ENCODE measurements at regions not wholly inside any gene's neighbourhood (a gene's known extent, or its start where the extent isn't known, plus 50 kb on each side); places are given as distances from the start of the nearest gene placed in this dataset.

DNA sequence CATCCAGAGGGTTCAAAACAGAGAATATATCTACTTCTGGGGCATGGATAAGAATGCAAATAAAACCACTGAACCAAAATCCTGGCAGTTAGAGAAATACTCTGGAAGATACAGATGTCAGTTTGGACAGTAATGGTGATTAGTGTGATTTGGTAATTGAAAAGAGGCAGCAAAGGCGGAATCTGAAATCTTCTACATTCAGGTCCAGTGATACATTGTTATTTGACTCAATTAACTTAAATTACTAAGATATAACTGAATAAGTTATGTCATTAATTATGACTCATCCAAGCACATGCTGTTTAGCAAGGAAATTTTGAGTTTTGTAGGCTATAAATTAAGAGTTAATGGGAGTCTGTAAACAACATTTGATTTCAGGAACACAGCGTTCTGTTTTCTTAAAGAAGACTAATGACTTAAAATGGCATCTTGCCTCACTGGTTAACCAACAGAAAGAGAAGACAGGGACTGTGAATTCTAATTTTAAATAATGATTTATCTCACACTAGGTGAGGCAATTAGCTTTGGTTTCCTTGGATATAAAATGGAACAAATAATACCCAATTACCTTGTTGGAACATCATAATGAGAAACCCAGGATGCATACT, 937.1 kb downstream of the PDHA2 start:
- no peak for DNase-seq
- in situ Hi-C loops (cut with MboI; ENCODE audit: low pct_unique_long_range_greater_than_20kb, low sequenced_read_pairs) = no loop called here

DNA sequence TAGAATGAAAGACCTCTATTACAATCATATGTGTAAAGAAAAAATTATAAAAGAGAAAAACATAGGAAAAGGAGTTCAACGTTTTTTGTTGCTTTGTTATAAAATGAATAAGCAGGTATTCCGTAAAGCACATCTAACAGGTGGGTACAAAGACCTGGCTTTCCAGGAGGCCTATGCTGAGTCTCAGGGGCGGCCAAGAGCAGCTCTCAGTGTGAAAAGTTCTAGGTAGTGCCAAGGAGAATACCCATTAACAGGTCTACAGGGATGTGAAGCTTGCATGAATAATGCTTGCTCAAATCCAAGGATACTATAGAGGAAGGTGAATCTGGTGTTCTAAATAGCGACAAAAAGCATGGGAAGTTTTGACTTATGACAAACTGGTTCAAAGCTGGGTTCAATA, 944.4 kb downstream of the PDHA2 start:
- in situ Hi-C loops (cut with MboI; ENCODE audit: low pct_unique_long_range_greater_than_20kb, low sequenced_read_pairs) = no loop called here
- DNase-seq = no peak

GRCh38 chr4:96786306-96786705, 946.4 kb downstream of the PDHA2 start:
- in situ Hi-C loops (cut with MboI; ENCODE audit: low pct_unique_long_range_greater_than_20kb, low sequenced_read_pairs) = no loop called here
- no peak for DNase-seq

DNA sequence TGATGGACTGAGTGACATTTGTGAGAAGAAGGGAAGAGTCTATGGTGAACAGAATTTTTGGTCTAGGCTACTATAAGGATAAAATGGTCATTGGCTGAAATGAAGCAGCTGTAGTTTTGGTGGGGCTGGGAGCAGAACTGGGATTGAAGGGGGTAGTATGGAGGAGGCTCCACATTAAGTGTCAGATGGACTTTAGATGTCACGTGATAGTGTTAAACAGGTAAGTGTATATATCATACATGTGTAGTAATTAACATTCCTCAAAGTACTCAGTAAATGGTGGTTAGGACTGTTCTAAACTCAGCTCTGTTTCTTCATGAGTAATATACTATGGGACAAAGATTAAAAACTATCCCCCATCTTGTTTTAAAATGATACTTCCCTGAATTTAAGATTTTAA, 947.9 kb downstream of the PDHA2 start:
- in situ Hi-C loops (cut with MboI; ENCODE audit: low pct_unique_long_range_greater_than_20kb, low sequenced_read_pairs) = no loop called here
- no peak for DNase-seq

DNA sequence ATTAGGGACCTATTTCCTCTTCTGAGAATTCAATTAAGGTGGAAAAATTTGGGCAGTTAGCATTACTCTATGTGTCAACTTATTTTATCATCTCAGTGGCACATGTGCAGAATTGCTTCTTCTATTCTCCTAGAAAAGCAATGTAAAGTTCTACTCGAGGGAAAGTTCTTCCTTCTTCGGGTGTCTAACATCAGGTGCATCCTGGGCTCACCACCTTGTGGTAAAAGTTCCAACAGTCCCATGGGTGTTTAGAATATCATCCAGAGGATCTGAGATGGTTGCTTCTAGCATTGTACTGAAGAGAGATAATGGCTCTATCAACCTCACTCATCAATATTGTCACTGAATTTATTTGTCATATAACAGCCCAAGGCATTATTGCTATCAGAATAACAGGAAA, 969.7 kb downstream of the PDHA2 start:
- in situ Hi-C loops (cut with MboI; ENCODE audit: low pct_unique_long_range_greater_than_20kb, low sequenced_read_pairs) = no loop called here

DNA sequence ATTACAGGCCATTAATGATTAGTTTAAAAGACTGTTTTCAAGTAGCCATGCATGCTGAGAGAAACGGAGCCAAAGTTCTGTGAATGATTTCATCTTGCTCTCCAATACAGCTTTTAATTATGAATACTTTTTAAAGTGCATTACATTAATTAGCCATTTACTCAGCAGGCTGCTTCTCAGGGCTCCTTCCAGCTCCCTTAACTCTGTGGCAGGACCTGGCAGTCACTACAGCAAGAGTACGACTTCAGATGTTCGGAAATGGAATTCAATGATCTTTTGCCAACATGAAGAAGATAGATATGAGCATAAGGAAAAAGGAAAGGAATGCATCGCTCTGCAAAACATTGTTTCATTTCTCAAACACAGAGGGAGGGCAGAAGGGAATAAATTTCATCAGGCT, 987.2 kb downstream of the PDHA2 start:
- no peak for DNase-seq
- in situ Hi-C loops (cut with MboI; ENCODE audit: low pct_unique_long_range_greater_than_20kb, low sequenced_read_pairs) = no loop called here

More for the DNA sequence above, 969.7 kb downstream of the PDHA2 start:
- no peak for DNase-seq

DNA sequence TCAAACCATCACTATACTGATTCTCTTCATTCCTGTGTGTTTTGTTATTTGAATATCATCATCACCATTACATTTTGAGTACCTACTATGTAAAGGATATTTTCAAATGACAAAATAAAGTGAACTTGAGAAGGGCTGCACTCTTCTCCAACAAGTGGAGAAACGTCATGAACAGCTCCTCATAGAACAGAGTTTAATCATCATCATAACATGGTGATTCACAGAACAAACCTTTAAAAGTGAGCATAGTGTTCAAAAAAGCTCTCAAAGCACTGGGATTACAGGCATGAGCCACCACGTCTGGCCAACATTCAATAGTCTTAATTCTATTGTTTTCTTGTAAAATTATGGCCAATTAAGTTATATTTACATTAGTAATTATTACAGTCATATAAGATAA, 993.9 kb downstream of the PDHA2 start:
- no peak for DNase-seq
- in situ Hi-C loops (cut with MboI; ENCODE audit: low pct_unique_long_range_greater_than_20kb, low sequenced_read_pairs) = no loop called here

DNA sequence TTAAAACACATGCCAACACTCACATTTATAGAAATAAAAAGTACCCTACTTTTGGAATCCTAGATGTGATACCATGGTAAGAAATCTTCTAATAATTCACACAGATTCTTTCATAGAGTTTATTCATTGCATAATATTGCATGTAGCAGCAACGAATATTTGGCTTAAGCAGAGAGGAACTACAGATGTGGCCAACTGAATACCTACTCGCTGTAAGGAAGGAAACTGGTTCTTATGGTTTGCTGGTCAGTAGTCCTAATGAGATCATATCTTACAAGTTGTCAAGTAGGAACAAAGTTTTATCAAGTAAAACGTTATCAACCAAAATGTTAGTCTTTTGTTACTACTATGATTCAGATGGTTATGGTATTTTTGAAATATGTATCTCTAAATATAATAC, 996.1 kb downstream of the PDHA2 start:
- no peak for DNase-seq
- in situ Hi-C loops (cut with MboI; ENCODE audit: low pct_unique_long_range_greater_than_20kb, low sequenced_read_pairs) = no loop called here

DNA sequence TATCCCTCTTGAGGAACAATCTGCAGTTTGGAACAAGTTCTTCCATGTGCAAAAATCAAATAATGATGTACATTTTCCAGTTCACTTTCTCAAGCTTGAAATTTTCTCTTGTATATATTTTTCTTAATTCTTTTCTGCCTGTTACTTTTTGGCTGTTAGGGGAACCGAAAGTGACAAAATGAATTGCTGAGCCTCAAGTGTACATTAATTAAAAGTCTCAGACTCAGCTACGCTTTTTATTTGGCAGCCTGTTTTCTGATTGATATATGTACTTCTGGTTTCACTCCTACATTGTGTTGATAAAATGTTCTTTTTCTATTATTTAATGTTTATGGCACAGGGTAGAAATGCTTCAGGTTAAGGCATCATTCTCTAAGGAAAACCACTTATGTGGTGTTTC, 999.5 kb downstream of the PDHA2 start:
- in situ Hi-C loops (cut with MboI; ENCODE audit: low pct_unique_long_range_greater_than_20kb, low sequenced_read_pairs) = no loop called here
- no peak for DNase-seq

DNA sequence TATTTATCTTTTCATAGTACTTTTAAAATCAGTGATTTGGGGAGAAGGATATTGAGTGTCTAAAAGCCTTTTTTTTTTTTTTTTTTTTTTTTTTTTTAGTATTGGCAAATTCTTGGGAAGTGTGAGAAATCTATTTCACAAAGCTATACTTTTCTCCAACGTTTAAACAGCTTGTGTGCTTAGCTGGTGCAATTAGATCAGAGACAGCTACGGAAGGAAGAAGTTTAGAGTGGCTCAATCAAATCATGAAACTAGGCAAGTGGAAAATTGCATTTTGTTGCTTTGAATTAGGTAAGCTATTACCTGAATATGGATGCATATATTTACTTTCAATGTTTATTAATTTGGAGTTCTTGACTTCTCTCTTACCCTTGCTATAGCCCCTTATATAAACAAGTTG, 1001.9 kb downstream of the PDHA2 start:
- in situ Hi-C loops (cut with MboI; ENCODE audit: low pct_unique_long_range_greater_than_20kb, low sequenced_read_pairs) = no loop called here
- DNase-seq = no peak

DNA sequence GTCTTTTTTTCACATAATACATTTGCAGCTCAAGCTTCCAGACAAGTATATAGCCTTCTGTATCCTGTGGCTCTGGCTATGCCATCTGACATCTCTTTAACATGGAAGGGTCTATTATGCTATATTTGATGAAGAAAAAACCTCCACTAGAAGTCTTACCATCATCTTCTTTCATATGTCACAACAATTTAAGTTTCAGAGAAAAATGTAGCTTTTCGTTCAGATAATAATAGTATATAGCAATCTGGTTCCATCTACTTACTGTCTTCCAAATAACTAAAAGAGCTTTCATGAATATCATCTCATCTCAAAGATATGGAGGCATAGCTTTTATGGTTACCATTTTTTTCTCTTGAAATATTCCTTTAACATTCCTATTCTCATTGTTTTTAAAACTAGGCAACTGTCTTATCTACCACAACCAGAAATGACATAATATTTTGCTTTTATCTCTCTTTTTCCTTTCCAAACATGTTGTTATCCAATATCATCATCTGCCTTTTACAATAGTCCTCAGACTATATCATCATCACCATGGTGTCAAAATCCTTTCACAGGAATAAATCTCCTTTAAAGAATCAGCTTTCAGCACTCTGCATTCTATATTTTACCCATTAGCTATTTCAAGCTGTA, 1005.1 kb downstream of the PDHA2 start:
- no peak for DNase-seq
- in situ Hi-C loops (cut with MboI; ENCODE audit: low pct_unique_long_range_greater_than_20kb, low sequenced_read_pairs) = no loop called here

- in situ Hi-C loops (cut with MboI; ENCODE audit: low pct_unique_long_range_greater_than_20kb, low sequenced_read_pairs) = no loop called here
- DNase-seq = no peak
These were observed 1005.9 kb downstream of the PDHA2 start for GRCh38 chr4:96845819-96846218.

DNA sequence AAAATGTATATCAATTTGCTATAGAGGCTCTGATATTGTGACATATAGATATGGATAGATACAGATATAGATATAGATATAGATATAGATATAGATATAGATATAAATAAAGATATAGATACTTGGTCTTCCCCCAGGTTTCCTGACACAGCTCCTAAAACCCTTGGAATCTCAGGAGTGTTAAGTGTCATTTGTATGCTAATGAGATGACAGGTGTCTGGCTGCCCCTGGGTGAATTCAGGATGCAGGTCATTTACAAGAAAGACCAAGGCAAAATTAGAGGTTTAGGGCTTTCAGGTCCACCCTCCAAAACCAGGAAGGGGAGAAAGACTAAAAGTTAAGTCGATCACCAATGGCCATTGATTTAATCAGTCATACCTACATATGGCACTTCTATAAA, 1034.8 kb downstream of the PDHA2 start:
- DNase-seq = no peak
- in situ Hi-C loops (cut with MboI; ENCODE audit: low pct_unique_long_range_greater_than_20kb, low sequenced_read_pairs) = no loop called here

- in situ Hi-C loops (cut with MboI; ENCODE audit: low pct_unique_long_range_greater_than_20kb, low sequenced_read_pairs) = no loop called here
- DNase-seq = no peak
These were observed 1039.6 kb downstream of the PDHA2 start for GRCh38 chr4:96879527-96879926.

DNA sequence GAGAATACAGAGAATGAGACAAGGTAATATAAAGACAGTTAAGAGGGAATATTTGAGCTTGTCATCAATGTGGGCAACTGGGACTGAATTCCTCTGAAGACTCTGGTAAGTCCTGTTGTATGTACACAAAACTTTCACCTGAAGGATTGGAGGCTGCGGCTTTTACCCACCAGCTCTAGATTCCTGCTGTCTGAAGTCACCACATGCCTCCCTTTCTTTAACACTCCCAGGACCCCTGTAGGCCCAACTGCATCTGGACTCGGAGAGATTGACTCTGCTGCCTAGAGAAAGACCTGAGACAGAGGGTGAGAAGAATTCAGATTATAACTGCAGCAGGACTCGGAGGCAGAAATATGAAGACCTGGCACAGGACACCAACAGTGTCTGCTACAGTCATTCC, 1048.0 kb downstream of the PDHA2 start:
- no peak for DNase-seq
- in situ Hi-C loops (cut with MboI; ENCODE audit: low pct_unique_long_range_greater_than_20kb, low sequenced_read_pairs) = no loop called here

DNA sequence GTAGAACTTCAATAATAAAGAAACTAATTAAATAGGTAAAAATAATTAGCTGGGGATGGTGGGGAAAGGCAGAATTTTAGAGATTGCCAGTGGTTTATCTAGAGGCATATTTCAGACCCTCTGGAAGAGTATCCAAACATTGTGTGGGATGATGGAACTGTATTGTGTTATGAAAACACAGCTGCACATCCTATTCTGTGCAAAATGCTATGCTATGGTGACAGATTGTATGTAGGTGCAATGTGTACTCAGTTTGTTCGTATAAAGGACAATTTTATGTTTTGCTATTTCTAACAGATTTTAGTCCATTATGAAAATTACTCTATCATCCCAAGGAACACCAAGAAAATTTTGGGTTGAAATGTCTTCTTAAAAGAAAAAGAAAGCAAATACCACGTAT, 1054.7 kb downstream of the PDHA2 start:
- DNase-seq = no peak
- in situ Hi-C loops (cut with MboI; ENCODE audit: low pct_unique_long_range_greater_than_20kb, low sequenced_read_pairs) = no loop called here

DNA sequence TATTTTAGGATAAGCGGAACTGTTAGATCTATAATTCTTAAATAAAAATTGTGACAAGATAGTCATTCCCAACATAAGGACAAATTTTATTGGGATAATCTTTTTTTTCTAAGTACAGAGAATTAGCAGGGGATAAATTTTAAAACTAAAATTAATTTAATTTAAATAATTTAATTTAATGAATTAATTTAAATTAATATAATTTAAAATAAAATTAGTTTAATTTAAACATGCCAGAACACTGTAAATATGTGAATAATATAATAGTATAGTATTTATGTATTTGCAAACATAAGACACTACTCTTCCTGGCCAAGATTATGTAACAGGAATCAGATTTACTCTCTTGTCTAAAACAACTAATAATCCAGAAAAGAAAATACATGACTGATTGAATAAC, 1055.9 kb downstream of the PDHA2 start:
- in situ Hi-C loops (cut with MboI; ENCODE audit: low pct_unique_long_range_greater_than_20kb, low sequenced_read_pairs) = no loop called here

DNA sequence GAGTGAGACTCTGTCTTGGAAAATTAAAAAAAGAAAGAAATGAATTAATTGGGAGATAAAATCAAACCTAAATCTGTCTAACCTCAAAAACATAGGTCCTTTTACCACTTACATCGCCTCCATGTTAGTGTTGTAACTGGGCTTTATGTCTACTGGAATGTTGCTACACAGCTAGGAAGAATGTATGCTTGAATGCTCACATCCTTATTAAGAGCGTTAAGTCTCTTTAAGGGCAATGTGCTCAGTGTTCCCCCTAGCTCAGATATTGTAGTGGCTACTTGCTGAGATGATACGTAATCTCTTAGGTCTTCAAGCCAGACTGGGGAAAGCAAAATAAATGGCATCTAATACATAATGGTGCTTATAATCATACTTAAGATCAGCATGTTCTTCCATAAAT, 1072.8 kb downstream of the PDHA2 start:
- no peak for DNase-seq

More for the DNA sequence above, 1055.9 kb downstream of the PDHA2 start:
- no peak for DNase-seq

DNA sequence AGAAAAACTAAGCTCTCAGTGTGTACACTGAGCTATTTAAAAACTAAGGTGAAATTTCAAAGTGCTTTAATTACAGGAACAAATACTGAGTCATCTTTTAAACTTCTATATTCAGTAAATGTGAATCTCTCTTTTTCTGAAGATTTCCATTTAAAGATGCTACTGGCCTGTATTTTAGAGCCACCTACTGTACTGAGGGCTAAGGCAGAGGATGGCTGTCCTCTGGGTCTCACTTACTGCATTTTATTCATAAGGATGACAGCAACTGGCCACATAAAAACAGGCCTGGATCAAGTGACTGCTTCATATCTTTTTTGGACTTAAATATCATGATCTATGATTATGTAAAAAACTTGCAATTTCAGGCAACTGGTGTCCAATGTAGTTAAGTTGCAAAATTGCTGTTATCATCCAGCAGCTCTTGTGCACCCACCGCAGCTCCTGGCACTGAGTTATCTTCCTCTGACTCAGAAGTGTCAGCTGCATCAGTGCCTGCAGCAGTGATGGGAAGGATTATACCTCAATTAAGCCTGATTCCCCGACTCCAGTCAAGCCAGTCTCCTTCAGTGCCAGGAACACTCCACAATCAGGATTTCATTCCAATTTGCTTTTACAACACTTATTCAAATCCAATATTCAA, 1073.7 kb downstream of the PDHA2 start:
- in situ Hi-C loops (cut with MboI; ENCODE audit: low pct_unique_long_range_greater_than_20kb, low sequenced_read_pairs) = no loop called here
- no peak for DNase-seq

More for the DNA sequence above, 1072.8 kb downstream of the PDHA2 start:
- in situ Hi-C loops (cut with MboI; ENCODE audit: low pct_unique_long_range_greater_than_20kb, low sequenced_read_pairs) = no loop called here

DNA sequence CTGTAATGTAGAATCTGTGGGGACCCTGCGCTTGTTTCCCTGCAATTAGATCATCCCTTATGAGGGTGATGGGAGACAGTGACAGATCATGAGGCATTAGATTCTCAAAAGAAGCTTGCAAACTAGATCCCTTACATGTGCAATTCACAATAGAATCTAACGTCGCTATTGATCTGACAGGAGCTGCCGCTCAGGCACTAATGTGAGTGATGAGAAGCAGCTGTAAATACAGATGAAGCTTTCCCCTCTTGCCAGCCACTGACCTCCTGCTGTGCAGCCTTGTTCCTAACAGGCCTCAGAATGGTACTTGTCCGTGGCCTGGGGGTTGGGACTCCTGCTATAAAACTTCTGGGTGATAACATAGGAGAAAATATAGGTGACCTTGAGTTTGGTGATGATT, 1076.8 kb downstream of the PDHA2 start:
- in situ Hi-C loops (cut with MboI; ENCODE audit: low pct_unique_long_range_greater_than_20kb, low sequenced_read_pairs) = no loop called here
- no peak for DNase-seq

- in situ Hi-C loops (cut with MboI; ENCODE audit: low pct_unique_long_range_greater_than_20kb, low sequenced_read_pairs) = no loop called here
- no peak for DNase-seq
These were observed 1097.0 kb downstream of the PDHA2 start for GRCh38 chr4:96936886-96937285.

Data from KBM-7 (cell line).